HG03521 (cell line): ENCODE measurements at regions not wholly inside any gene's neighbourhood (a gene's known extent, or its start where the extent isn't known, plus 50 kb on each side); places are given as distances from the start of the nearest gene placed in this dataset.

ENCODE experiments used
- ATAC-seq: cut with Tn5 transposase; IDR thresholded peaks from one replicate; pipeline ENCODE4 v1.9.1; 2021; ENCODE audit warnings: mild to moderate bottlenecking, moderate library complexity; ENCODE audit not compliant: unreplicated experiment

DNA sequence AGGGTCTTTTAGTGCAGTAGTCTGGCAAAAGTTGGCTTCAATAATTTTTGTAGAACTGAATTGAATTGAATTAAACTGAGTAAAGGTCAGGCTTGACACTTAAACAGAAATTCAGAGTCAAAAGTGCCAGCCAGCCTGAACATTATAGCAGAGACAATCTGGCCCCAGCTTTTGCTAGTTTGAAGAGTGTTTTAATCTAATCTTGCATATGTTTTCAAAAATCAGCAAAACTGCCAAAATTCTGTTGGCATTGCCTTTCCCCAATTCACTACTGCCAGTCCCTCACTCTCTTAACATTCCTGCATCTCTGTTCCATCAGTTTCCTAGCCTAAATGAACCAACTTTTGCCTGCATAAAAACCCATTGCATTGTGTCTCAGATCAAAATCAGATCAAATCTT is 403.8 kb downstream of the NUF2 start:
- no peak for ATAC-seq

DNA sequence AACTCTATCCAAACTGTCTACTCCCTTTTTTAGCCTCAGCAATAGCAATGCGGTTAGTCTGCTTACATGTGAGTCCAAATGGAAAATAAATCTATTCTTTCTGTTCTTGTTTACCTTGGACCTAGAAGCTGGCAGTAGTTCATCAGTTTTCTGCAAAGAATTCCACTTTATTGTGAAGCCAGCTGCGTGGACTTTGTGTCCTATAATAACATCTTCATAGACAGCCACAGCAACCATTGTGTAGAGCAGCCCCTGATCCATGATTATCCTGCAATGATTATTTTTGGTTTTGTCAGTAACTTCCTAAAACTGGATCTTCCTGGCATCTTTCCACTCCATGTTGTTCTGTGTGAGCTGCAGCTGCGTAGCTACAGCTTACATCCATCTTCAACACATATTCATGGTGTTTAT is 408.7 kb downstream of the NUF2 start:
- ATAC-seq, result no peak

DNA sequence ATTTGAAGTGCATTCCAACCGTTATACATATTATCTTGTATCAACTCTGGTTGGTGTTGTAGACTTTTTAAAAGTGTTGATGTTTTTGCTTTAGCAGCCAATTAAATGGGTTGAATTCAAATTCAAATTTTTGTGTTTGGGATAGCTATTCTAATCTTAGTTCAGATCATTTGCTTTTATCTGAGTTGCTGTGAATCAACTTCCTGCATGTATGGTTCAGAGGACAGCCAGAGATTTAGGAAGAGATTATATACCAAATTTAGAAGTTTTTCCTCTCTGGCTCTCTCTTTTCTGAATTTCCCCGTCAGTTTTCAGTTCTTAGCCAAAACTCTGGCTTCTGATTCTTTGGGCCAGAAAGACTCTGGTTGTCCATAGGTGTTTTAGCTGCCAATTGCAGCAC is 415.5 kb downstream of the NUF2 start:
- ATAC-seq, result no peak

DNA sequence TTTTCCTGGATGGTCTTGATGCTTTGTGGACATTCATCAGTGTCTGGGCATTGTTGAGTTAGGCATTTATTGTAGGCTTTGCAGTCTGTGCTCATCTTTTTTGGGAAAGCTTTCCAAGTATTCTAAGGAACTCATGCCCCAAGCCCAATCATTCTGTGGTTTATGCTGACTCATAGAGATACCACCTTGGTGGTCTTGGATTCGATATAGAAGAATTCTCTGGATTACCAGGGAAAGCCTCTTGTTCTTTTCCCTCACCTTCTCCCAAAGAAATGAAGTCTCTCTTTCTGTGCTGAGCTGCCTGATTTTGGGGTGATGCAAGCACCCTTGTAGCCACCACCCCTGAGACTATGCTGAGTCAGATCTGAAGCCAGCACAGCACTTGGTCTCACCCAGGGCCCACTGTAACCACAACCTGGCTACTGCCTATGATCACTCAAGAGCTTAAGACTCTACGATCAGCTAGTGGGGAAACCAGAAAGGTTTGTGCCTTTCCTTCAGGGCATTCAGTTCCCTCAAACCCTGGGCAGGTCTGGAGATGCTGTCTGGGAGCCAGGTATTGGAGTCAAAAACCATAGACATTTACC is 422.6 kb downstream of the NUF2 start:
- ATAC-seq, result no peak

DNA sequence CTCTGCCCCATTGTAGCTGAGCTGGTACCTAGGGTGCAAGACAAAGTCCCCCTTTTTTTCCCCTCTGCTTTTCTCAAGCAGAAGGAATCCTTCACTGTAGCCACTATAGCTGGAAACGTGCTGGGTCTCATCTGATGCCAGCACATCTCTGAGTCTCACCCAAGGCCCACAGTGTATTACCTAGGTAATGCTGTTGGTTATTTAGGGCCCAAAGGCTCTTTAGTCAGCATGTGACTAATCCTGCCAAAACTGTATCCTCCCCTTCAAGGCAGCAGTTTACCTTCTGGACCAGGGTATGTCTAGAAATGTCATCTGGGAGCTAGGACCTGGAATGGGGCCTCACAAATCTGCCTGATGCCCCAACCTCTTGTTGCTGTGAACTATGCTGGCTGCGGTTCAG is 423.4 kb downstream of the NUF2 start:
- ATAC-seq, result no peak

DNA sequence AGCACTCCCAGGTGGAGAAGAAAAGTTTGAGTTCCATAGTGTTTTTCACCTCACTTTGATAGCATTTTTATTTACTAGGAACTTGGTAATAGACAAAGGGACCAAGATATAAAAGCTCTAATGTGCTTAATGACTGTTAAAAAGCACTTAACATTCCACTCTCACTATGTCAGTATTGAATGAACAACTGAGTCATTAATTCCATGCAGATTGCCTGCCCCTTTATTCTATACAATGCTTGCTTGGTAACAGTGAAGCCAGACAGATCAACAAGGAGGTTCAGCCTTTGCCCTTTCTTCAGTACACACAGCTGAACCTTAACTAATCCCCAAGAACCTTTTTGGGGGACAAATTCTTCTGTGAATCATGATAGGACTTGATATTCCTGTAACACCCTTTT is 425.5 kb downstream of the NUF2 start:
- no peak for ATAC-seq

DNA sequence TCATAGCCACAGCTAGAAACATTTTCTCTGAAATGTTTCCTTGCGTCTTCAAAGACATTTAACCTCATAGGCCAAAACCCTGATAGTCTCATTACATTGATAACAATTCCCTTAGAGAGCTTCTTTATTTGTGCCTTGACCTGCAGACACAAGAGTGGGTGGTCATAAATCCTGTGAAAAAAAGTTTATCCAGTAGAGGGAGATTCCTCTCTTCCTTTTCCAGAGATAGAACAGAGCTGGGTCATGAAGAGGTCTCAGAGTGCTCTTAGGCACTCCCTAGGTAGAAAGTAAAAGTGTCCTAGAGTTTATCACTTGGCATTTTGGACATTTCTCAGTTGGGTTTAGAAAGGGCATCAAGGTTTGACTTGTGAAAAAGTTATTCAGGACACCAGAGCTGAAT is 426.1 kb downstream of the NUF2 start:
- no peak for ATAC-seq

DNA sequence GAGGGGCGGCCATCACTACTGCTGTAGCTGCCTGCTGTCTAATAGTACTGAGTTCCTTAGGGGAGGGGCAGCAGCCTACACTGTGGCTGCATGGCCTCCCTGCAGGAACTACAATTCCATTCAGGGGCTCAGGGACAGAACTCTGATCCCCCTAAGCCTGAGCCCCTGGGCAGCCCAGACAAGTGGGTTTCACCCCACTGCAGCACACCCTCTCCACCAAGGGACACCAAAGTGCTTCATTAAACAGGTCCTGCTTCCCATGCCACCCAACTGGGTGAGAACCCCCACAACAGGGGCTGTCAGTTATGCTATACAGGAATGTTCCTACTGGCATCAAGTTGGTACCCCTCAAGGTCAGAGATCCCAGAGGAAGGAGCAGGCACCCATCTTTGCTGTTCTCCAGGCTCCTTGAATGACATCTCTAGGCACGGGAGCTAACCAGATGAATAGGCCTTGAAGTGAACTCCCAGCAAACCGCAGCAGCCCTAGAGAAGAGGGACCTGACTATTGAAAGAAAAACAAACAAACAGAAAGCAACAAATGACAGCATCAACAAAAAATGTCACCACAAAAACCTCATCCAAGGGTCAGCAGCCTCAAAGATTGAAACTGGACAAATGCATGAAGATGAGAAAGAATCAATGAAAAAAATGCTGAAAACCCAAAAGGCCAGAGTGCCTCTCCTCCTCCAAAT is 437.4 kb downstream of the NUF2 start:
- ATAC-seq, result no peak

DNA sequence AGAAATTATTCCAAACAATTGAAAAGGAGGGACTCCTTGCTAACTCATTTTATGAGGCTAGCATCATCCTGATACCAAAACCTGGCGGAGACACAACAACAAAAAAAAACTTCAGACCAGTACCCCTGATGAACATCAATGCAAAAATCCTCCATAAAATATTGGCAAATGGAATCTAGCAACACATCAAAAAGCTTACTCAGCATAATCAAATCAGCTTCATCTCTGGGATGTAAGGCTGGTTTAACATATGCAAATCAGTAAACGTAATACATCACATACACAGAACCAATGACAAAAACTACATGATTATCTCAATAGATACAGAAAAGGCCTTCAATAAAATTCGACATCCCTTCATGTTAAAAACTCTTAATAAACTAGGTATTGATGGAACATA is 440.1 kb downstream of the NUF2 start:
- no peak for ATAC-seq

DNA sequence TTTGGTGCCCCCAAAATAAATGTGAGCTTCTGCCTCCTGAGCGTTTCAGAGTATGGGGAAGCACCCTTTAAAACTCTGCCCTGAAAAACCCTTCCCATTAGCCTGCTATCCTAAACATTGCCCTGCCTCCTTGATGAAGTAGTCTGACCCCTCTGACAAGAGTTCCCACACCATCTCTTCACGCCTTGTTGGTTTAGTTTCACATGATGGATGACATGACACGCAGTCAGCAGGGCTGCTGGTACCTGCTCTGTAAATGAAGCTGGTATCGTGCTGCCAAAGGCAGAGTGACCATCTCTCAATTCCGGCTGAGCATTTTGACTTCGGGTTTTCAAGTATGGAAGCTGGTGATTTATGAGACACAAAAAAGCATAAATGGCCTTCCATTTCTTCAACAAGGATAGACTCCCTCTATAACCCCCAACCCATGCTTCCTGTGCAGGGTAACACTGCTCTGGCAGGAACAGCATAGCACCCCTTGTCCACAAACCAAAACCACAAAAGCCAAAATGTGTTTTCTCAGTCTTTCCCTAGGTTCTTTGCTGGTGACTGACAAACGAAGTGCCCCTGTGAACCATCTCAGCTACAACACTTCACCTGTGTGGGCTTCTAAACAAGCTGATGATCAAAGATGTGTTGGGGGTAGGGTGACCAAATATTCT is 444.6 kb downstream of the NUF2 start:
- ATAC-seq, result no peak

DNA sequence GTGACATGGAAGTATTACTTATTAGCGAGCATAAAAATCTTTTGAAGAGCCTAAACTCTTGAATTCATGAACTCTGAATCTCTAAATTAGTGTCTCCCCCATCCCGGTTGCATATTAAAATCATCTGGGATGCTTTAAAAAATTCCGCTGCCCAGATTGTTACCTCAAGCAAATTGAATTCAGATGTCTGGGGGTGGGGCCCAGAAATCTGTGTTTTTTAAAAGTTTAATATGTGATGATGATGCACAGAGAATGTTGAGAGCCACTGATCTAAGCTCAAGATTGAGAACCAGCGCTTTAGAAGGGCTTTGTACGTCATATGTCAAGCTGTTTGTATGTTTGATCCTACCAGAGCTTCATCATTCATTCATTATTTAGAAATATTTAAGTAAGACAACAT is 446.8 kb downstream of the NUF2 start:
- ATAC-seq, result no peak

DNA sequence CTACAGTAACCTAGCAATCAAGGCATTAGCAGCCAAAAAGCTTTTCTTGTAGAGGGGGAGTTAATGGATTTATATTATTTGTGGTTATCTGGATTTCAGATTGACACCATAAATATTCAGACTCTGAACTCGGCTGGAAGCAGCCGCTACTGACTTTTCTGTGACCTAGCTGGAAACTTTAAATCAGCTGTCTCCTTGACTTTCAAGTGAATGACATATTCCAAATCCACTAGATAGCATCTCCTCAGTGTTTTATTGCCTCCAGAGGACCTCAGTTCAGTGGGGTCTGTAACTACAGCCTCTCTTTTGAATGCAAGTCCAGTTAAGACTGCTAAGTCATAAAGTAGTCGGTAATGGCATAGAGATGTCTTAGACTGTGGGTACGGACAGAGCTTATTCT is 448.5 kb downstream of the NUF2 start:
- no peak for ATAC-seq

DNA sequence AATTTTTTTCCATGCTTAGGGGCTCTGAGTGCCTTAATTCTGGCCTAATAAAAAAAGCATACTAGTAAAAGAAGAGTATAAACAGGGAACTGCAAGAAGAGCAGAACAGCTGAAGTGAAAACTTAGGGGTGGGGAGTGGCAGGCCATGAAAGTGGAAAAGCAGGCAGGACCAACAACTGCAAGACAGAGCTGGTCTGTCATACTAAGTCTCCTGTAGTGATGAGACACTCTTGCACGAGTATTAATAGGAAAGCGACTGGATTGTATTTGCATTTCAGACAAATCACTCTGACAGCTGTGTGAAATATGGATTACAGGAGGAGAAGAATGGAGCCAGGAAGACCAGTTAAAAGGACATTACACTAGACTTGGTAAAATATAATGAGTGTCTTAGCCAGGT is 449.9 kb downstream of the NUF2 start:
- ATAC-seq, result no peak

DNA sequence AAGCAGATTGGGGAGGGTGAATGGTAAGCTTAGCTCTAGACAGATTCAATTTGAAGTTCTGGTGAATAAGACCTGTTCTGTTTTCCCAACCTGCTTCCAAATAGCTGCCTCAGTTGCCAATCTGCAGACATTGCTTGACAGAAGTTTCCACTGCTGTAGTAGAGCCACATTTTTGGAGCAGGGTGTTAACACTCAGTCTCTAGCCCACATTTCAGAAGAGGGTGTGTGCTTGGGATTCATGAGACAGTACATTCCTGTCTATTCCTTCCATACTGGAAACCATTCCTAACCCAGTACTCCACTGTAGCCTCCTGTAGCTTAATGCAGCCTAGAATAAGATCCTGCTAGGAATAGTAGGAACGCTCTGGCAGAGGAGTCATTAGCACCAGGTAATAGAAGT is 450.5 kb downstream of the NUF2 start:
- no peak for ATAC-seq

DNA sequence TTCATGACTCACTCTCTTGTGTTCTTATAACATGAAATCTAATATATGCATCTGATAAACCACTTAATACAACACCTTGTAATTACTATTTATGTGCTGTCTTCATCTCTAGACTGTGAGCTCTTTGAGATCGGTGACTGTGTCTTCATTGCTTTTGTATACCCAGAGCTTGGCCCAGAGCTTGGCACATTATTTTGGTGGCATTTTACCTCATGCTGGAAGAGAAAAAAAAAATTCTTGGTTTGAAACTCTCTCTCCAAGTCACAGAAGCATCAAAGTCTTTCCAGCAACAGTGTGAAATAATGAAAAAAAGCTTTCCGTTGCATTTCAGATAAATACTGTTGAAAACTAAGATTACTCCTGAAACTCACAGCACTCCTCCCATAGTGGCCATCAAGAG is 451.6 kb downstream of the NUF2 start:
- no peak for ATAC-seq

DNA sequence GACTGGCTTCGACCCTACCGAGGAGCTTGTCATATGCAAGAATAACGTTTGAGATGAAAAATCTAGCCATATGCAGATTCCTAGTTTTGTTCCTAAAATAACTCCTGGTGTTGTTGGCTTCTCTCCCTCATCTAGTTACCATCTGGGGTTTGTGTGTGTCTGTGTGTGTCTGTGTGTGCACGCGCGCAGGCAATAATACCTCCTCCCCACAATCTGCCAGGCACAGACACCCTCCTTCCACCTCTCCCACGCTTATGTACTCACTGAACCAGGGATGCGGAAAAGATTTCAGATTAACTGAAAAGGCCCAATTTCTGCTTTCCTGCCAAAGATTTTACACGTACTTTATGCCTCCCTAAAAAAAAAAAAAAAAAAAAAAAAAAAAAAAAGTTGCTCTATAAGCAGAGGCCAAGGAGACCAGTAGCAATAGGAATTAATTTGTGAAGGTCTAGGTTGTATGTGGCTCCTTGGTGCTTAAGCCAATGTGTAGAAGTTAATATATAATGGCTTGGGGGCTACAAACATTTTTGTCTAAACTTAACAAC is 452.7 kb downstream of the NUF2 start:
- ATAC-seq, result no peak

DNA sequence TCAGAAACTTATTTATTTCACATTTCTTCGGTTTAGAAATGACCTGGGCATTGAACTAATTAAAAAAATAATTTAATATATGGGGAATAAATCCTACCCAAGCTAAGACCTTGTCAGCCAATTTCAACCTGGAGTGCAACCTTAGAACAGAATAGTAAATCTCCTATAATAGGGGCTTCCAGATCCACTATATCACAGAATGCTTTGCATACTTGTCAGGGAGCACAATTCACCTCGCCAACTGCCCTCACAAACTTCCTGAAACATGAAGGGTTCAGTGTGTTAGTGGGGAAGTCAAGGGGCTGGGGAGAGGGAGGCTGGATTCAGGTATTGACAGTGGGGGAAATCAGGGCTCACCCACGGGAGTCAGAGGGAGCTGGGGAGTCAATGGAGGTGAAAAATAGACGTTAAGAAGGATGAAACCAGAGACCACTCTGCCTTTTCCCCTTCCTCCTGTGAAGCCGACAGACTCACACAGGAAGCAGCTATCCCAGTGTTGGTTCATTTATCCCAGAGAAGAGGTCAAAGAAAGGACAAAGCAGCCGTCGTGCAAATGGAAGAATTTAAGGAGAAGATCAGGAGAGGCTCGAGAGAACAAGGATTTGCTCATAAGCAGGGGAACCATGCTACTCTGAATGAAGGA is 453.3 kb downstream of the NUF2 start:
- ATAC-seq, result no peak

DNA sequence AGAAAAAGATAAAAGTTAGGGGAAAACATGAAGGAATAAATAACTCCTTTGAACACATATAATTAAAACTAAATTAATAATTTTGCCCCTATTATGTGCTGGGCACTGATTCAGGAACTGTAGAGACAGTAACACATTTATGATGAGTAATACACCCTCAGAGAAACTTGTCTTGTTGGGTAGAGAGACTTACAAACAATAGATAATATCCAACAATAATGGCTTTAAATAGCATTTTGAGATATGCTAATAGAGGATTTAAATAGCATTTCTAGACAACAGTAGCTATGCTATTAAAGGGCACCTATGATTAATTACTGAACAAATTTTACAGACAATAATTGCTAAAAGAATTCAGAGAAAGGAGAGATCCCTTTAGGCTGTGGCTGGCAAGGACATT is 455.5 kb downstream of the NUF2 start:
- no peak for ATAC-seq

DNA sequence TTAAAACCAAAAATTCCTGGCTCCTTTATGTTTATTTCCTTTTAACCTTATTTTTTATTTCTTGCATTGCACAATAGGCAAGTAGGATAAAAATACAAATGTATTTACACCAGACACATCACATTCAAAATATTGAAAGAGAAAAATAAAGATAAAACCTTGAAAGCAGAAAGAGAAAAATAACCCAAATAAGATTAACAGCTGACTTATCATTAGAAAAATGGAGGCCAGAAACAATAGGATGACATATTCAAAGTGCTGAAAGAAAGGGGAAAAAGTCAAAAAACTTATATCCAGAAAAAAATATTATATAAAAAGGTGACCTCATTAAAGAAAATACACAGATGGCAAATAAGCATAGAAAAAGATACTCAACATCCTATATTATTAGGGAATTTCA is 459.4 kb downstream of the NUF2 start:
- no peak for ATAC-seq

DNA sequence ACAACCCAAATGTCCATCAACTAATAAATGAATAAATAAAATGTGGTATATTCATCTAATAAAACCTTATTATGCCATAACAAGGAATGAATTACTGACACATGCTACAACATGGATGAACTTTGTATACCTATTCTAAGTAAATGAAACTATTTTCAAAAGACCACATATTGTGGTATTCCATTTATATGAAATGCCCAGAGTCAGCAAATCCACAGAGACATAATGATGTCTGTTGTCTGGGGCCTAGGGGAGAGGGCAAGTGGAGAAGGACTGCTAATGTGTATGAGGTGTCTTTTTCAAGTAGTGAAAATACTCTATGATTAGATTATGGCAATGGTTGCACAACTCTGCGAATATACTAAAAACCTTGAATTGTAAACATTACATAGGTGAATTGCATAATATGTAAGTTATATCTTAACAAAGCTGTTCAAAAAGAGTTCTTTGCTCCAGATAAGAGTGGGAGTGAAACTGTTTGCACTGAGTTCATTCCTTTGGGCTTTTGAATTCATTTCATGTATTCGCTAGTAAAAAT is 464.2 kb downstream of the NUF2 start:
- ATAC-seq, result no peak

DNA sequence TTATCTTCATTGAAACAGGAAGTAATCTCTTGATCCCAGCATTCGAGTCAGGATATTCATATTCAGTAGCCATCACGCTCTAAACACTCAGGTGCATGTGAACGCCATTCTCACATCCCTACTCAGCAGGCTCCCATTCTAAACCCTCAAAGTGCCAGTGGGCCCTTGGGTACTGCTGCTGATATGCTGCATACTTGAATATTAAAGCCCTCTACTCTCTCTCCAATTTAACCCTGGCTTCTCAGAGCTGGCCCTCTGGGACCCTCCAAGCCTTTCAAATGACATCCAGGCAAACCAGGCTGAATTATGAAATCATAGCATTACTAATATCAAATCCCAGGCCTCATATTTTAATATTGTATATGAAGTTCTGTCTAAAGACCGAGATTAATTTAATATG is 468.2 kb downstream of the NUF2 start:
- no peak for ATAC-seq

DNA sequence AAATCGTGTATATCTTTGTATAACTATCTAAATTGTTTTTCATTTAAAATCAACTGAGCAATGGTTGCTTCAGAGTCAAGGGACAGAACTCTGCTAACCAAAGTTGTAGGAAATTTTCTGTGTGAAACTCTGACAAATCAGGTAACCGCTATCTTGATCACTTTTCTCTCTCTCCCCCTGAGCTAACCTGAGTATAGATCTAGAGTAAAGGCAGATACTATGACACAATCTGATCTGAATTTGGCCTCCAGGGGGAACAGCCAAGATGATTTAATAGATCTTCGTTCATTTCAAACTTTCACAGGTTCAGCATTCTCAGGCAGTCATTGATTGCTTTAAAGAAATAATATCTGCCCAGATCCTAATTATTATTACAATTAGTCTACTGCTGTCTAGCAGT is 472.8 kb downstream of the NUF2 start:
- ATAC-seq, result no peak
